H1 (cell line): ENCODE measurements at regions not wholly inside any gene's neighbourhood (a gene's known extent, or its start where the extent isn't known, plus 50 kb on each side); places are given as distances from the start of the nearest gene placed in this dataset.

Experiments used
- TF ChIP-seq, protein P1 (sequence below): IDR thresholded peaks from 2 replicates; pipeline ENCODE4 v1.6.1; 2012; ENCODE audit warnings: inconsistent platforms

- TF ChIP-seq, protein P1, sequence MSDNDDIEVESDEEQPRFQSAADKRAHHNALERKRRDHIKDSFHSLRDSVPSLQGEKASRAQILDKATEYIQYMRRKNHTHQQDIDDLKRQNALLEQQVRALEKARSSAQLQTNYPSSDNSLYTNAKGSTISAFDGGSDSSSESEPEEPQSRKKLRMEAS: no peak
Measured at GRCh38 chr5:142411103-142411502, 86.3 kb upstream of the SPRY4 start (continued).
